PFSK-1 (cell line): ENCODE measurements at regions not wholly inside any gene's neighbourhood (a gene's known extent, or its start where the extent isn't known, plus 50 kb on each side); places are given as distances from the start of the nearest gene placed in this dataset.

Source experiments
- FOXP2 ChIP-seq: optimal IDR thresholded peaks from 2 replicates; pipeline ENCODE3; 2011; ENCODE audit warnings: borderline replicate concordance, control low read depth, inconsistent platforms; ENCODE audit not compliant: insufficient read depth; ENCODE audit errors: extremely low read length, extremely low read depth
- POLR2AphosphoS5 ChIP-seq: IDR thresholded peaks from 2 replicates; pipeline ENCODE4 v1.6.1; 2012; ENCODE audit warnings: low read depth, mild to moderate bottlenecking, control low read depth, low read length, moderate library complexity
- REST ChIP-seq, 2 experiments: IDR thresholded peaks; 2 replicates each; pipeline versions ENCODE4 v1.6.1 to v1.8.0; 2011 to 2012; ENCODE audit warnings: low read depth in 2 of 2, low read length in 2 of 2, control low read depth in 1 of 2, inconsistent platforms in 1 of 2, mild to moderate bottlenecking in 1 of 2, moderate library complexity in 1 of 2; ENCODE audit not compliant: insufficient read depth in 1 of 2
- SIN3A ChIP-seq: IDR thresholded peaks from 2 replicates; pipeline ENCODE4 v1.6.1; 2012; ENCODE audit warnings: mild to moderate bottlenecking, low read length, moderate library complexity, borderline replicate concordance; ENCODE audit not compliant: insufficient read depth
- TAF1 ChIP-seq: IDR thresholded peaks from 2 replicates; pipeline ENCODE4 v1.6.1; 2012; ENCODE audit warnings: low read length, control low read depth, borderline replicate concordance; ENCODE audit not compliant: insufficient read depth

DNA sequence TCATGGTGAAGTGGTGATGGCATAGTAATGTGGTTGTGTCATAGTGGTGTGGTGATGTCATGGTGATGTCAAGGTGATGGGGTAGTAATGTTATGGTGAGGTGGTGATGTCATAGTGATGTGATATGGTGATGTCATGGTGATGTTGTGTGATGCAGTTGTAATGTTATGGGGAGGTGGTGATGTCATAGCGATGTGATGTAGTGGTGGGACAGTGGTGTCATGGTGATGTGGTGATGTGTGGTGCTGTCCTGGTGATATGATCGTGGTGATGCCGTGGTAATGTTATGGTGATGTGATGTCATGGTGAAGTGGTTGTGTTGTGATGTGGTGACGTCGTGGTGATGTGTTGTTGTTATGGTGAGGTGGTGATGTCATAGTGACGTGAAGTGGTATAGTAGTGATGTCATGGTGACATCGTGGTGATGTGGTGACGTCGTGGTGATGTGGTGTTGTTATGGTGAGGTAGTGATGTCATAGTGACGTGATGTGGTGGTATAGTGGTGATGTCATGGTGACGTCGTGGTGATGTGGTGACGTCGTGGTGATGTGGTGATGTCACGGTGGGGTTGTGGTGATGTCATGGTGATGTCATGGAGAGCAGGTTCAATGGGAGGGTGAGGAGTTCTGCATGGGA is 242.7 kb upstream of the MYT1L start:
- no peak for TF ChIP-seq FOXP2
- no peak for TF ChIP-seq TAF1
- TF ChIP-seq POLR2AphosphoS5 = no peak
- TF ChIP-seq SIN3A = no peak
- no peak for TF ChIP-seq REST (IDR thresholded peaks at IDR 0.05; ENCODE audit: insufficient read depth in 1 of 2, low read depth in 2 of 2, low read length in 2 of 2)

DNA sequence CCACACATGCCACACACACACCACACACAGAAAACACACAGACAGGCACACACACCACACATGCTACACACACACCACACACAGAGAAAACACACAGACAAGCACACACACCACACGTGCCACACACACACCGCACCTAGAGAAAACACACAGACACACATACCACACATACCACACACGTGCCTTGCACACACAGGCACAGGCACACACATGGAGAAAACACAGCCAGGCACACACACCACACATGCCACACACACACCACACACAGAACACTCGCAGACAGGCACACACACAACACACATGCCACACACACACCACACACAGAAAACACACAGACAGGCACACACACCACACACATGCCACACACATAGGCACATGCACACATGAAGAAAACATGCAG is 242.1 kb upstream of the MYT1L start:
- TF ChIP-seq REST (IDR thresholded peaks at IDR 0.05; ENCODE audit: insufficient read depth in 1 of 2, low read depth in 2 of 2, low read length in 2 of 2) = no peak
- no peak for TF ChIP-seq SIN3A
- no peak for TF ChIP-seq TAF1
- no peak for TF ChIP-seq FOXP2
- TF ChIP-seq POLR2AphosphoS5 = no peak

DNA sequence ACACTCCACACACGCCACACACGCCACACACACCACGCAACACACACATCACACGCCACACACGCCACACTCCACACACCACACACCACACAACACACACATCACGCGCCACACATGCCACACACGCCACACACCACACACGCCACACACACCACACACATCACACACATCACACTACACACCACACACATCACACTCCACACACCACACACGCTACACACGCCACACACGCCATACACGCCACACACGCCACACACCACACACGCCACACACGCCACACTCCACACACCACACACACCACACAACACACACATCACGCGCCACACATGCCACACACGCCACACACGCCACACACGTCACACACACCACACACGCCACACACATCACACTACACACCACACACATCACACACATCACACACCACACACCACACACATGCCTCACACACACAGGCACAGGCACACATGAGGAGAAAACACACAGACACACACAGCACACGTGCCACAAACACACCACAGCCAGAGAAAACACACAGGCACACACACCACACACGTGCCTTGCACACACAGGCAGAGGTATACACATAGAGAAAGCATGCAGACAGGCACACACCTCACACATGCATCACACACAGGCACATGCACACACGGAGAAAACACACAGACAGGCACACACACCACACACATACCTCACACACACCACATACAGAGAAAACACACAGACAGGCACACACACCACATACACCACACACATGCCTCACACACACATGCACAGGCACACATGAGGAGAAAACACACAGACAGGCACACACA is 241.5 kb upstream of the MYT1L start:
- no peak for TF ChIP-seq SIN3A
- no peak for TF ChIP-seq REST (IDR thresholded peaks at IDR 0.05; ENCODE audit: insufficient read depth in 1 of 2, low read depth in 2 of 2, low read length in 2 of 2)
- no peak for TF ChIP-seq TAF1
- no peak for TF ChIP-seq FOXP2
- TF ChIP-seq POLR2AphosphoS5 = no peak

DNA sequence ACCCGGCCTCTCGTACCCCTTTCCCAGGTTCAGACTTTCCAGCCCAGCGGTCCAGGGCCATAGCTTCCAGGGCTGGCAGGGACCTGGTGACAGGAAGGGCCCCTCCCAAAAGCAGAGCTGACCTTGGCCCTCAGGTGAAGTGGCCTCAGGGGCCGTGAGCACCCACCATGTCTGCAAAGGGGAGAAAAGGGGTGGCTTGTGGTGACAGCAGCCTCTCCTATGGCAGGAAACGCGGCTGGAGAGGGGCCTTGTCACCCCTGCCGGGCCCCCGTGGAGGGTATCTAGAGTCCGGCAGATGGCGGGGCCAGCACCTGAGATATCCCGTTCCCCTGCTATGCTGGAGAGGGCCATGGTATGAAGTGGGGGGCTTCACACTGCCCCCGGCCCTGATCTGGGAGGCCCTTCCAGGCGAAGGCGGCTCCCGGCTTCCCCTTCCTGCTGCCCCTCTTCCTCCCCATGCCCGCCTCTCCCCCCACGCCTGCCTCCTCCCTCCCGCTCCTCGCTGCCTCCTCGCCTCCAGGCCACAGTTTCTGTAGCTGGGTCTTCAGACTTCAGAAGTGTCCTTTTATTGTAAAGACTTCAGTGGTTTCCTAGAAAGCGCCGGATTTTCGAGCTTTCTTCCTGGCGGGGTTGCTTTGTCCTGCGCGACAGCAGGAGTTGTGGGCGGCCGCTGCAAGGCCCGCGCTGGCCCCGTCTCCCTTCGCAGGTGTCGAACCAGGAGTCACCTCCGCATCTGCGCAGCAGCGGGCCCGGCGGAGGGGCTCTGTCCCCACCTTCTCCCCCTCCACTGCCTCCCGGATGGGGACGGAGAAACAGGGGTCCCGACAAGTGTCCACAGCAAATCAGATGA is 240.5 kb upstream of the MYT1L start:
- TF ChIP-seq SIN3A = no peak
- TF ChIP-seq REST (IDR thresholded peaks at IDR 0.05; ENCODE audit: insufficient read depth in 1 of 2, low read depth in 2 of 2, low read length in 2 of 2) = no peak
- TF ChIP-seq FOXP2 = no peak
- no peak for TF ChIP-seq TAF1
- TF ChIP-seq POLR2AphosphoS5 = no peak
